ENCODE measurements at regions not wholly inside any gene's neighbourhood (a gene's known extent, or its start where the extent isn't known, plus 50 kb on each side); places are given as distances from the start of the nearest gene placed in this dataset.
A peak's percentile ranks its signal among the peaks of the same experiment; 100 is the strongest.

DNA sequence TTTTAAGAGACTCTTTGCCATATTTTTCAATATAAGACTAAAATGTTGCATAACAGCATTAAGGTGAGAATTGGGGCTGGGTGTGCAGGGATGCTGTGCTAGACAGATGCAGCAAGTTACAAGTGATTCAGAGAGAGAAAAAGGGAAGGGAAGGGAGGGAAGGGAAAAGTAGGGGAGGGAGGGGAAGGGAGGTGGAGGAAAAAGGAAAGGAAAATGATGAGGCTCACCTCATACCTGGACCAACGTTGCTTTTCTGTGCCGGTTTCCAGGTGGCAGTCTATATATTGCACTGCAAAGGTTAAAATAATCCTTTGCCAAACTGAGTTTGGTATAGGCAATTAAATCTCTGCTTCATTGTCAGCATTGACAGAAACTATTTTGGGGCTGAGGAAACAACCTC, 155.4 kb upstream of the LAMA2 start:
- intact Hi-C loops (cut with micrococcal nuclease), result no loop called here
- DNase-seq, result no peak
- no peak for ATAC-seq (ENCODE audit: low read depth)
- no peak overlapping the region for H3K4me3 Mint-ChIP-seq
- no peaks in the 10 kb centered on the region for H3K4me1 Mint-ChIP-seq
- no peaks in the 10 kb centered on the region for H3K27me3 Mint-ChIP-seq
- TF ChIP-seq, protein P1, sequence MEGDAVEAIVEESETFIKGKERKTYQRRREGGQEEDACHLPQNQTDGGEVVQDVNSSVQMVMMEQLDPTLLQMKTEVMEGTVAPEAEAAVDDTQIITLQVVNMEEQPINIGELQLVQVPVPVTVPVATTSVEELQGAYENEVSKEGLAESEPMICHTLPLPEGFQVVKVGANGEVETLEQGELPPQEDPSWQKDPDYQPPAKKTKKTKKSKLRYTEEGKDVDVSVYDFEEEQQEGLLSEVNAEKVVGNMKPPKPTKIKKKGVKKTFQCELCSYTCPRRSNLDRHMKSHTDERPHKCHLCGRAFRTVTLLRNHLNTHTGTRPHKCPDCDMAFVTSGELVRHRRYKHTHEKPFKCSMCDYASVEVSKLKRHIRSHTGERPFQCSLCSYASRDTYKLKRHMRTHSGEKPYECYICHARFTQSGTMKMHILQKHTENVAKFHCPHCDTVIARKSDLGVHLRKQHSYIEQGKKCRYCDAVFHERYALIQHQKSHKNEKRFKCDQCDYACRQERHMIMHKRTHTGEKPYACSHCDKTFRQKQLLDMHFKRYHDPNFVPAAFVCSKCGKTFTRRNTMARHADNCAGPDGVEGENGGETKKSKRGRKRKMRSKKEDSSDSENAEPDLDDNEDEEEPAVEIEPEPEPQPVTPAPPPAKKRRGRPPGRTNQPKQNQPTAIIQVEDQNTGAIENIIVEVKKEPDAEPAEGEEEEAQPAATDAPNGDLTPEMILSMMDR (IDR thresholded peaks at IDR 0.05), result no peak
- H3K9me3 Mint-ChIP-seq, result no peaks in the 10 kb centered on the region
- ChIA-PET CTCF (no interaction called here), POLR2A (no interaction called here)
- H3K27ac Mint-ChIP-seq, result no peak overlapping the region
- H3K36me3 Mint-ChIP-seq (ENCODE audit: low read depth), result no peaks in the 10 kb centered on the region

DNA sequence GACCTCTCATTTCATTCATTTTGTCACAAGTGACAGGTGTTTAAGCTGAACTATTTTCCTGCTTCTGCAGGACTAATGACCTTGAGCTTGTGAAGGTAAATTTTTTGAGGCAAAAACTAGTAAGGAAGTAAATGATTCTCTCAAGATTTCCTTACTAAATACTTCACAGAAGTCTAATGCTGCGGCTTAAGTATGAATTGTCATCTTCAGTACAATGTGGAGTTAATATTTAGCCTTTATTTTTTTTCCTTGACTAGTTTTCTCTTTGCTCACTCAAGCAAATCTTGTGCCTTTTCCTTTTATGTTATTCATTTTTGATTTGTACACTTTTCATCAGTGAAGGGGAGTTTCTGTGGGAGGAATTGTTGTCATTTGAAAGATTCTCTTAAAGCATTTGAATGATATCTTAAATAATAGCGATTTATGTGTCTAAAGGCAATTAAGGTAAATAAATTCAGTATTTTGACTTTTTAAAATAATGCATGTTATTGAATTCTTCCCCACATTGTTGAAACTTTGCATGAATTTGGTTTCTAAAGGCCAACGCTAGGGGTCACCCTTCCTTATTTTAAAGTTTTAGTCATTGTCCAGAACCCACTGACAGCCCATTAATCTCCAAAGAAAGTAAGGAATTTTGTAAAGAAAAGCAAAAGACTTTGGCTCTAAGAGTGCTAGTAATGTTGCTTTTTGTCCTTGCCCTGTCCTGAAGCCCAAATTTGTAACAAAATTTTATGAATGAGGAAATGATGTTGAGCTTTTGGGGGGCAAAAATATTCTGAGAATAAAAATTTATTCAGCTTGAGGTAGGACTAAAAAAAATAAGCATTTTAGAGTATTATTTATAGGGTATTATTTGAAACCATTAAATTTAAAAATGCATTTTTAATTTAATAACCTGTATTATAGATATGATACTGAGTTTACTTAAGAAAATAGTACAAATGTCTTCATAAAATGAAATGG, 157.4 kb upstream of the LAMA2 start:
- intact Hi-C loops (cut with micrococcal nuclease), result loop anchor here (1.0 to 2.0 kb wide), 3 partner anchors 527 to 849 kb away; no protein-coding TSS in a partner anchor
- no peaks in the 10 kb centered on the region for H3K9me3 Mint-ChIP-seq
- H3K36me3 Mint-ChIP-seq (ENCODE audit: low read depth), result no peaks in the 10 kb centered on the region
- ATAC-seq (ENCODE audit: low read depth) (no peak), DNase-seq (no peak)
- no peaks in the 10 kb centered on the region for H3K27me3 Mint-ChIP-seq
- ChIA-PET POLR2A (no interaction called here), CTCF (interaction anchor here (0.6 to 2.5 kb wide), 8 partner anchors 111 to 988 kb away, joined by 3 to 11 read pairs (median 4); no protein-coding TSS in a partner anchor)
- H3K27ac Mint-ChIP-seq, result no peak overlapping the region
- TF ChIP-seq, protein P1 (IDR thresholded peaks at IDR 0.05), result peak; percentile 52
- H3K4me3 Mint-ChIP-seq, result no peak overlapping the region
- no peaks in the 10 kb centered on the region for H3K4me1 Mint-ChIP-seq

DNA sequence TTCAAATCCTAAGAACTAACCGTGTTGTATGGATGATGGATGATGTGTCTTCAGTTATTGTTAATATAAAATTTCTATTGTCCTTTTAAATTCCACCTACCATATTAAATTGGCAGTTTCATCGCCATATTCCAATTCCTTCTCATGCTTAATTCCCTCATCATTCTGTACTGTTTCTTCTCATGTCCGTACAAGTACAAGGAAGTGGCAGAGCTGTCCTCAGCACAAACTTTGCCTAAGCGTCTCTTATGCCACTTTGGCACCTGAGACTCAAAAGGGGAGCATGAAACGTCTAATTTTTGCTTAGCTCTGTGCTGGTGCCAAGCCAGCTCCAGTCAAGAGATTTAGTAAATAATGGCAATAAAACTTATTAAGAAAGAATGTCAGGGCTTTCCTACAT, 158.2 kb upstream of the LAMA2 start:
- TF ChIP-seq, protein P1 (IDR thresholded peaks at IDR 0.05), result no peak
- ATAC-seq (ENCODE audit: low read depth) (no peak), DNase-seq (no peak)
- ChIA-PET POLR2A (no interaction called here), CTCF (interaction anchor here (1.3 to 2.5 kb wide), 3 partner anchors 527 to 646 kb away, joined by 4 to 11 read pairs (median 7); no protein-coding TSS in a partner anchor)
- Mint-ChIP-seq H3K9me3 (no peaks in the 10 kb centered on the region), H3K27ac (no peak overlapping the region), H3K27me3 (no peaks in the 10 kb centered on the region), H3K4me3 (no peak overlapping the region), H3K36me3 (ENCODE audit: low read depth) (no peaks in the 10 kb centered on the region), H3K4me1 (no peaks in the 10 kb centered on the region)
- intact Hi-C loops (cut with micrococcal nuclease), result loop anchor here (1.0 to 2.0 kb wide), 3 partner anchors 528 to 850 kb away; no protein-coding TSS in a partner anchor

DNA sequence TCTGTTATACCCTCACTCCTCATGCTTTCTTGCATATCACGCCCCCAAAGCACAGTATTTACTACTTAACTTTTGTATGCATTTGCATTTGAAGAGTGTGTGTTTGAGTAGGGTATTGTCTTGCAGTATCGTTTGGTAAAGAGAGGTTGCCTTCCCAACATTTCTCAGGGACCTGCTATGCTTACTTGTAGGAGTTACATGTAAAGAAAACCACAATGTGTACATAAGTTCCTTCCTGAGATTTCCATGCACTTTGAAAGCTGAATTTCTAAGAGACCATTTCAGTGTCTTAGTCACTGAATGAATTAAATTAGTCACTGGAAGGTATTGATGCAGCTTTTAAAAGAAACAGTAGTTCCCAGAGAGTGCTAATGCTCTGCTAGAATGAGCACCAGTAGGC, 159.3 kb upstream of the LAMA2 start:
- ATAC-seq (ENCODE audit: low read depth), result no peak
- CTCF ChIA-PET, result no interaction called here
- intact Hi-C loops (cut with micrococcal nuclease), result loop anchor here (2.0 kb wide), 1 partner anchor 851 kb away; no protein-coding TSS in a partner anchor

DNA sequence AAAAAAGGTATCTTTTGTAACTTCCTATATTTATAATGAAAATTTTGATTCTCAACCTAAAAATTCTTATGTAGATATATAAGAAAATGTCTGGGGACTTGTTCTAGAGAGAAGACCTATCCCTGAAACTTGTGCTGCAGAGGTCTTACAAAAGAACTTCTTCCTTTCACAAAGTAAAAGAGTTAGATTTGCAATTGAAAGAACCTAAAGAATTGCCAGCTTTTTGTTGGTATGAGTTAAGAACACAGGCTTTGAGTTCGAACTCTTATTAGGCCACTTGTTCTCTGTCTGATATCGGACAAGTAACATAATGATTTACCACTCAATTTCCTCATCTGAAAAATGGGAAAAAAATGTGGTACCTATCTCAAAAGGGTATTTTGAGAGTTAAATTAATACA, 162.0 kb upstream of the LAMA2 start:
- intact Hi-C loops (cut with micrococcal nuclease), result no loop called here
- Mint-ChIP-seq H3K4me3 (no peak overlapping the region), H3K27me3 (no peaks in the 10 kb centered on the region), H3K9me3 (no peaks in the 10 kb centered on the region), H3K4me1 (no peaks in the 10 kb centered on the region), H3K27ac (no peak overlapping the region), H3K36me3 (ENCODE audit: low read depth) (no peaks in the 10 kb centered on the region)
- TF ChIP-seq, protein P1 (IDR thresholded peaks at IDR 0.05), result no peak
- ChIA-PET CTCF (no interaction called here), POLR2A (no interaction called here)
- DNase-seq (no peak), ATAC-seq (ENCODE audit: low read depth) (no peak)

More for the DNA sequence above, 159.3 kb upstream of the LAMA2 start:
- POLR2A ChIA-PET, result no interaction called here
- H3K27me3 Mint-ChIP-seq, result no peaks in the 10 kb centered on the region
- no peak for DNase-seq
- no peaks in the 10 kb centered on the region for H3K9me3 Mint-ChIP-seq
- no peak overlapping the region for H3K27ac Mint-ChIP-seq
- TF ChIP-seq, protein P1 (IDR thresholded peaks at IDR 0.05), result no peak
- no peaks in the 10 kb centered on the region for H3K36me3 Mint-ChIP-seq (ENCODE audit: low read depth)
- H3K4me1 Mint-ChIP-seq, result no peaks in the 10 kb centered on the region
- H3K4me3 Mint-ChIP-seq, result no peak overlapping the region
